HEK293T (cell line): ENCODE measurements at regions not wholly inside any gene's neighbourhood (a gene's known extent, or its start where the extent isn't known, plus 50 kb on each side); places are given as distances from the start of the nearest gene placed in this dataset.

Experiments
- FOXA1 ChIP-seq: fragments of 450-650 bp; IDR thresholded peaks from 2 replicates; pipeline ENCODE4 v1.6.1; 2016; ENCODE audit warnings: mild to moderate bottlenecking
- FOXM1 ChIP-seq: fragments of 450-650 bp; IDR thresholded peaks from 2 replicates; pipeline ENCODE4 v1.6.1; 2017; ENCODE audit warnings: mild to moderate bottlenecking, borderline replicate concordance
- HDGF ChIP-seq: fragments of 450-650 bp; IDR thresholded peaks from 2 replicates; pipeline ENCODE4 v1.6.1; 2017; ENCODE audit warnings: antibody characterized with exemption, borderline replicate concordance
- L3MBTL2 ChIP-seq: fragments of 450-650 bp; conservative IDR thresholded peaks from 2 replicates; pipeline ENCODE4 v1.6.1; 2016; ENCODE audit warnings: mild to moderate bottlenecking
- PKNOX1 ChIP-seq: fragments of 450-650 bp; IDR thresholded peaks from 2 replicates; pipeline ENCODE4 v1.6.1; 2016
- SP1 ChIP-seq: fragments of 450-650 bp; IDR thresholded peaks from 2 replicates; pipeline ENCODE4 v1.6.1; 2017
- TARDBP ChIP-seq: fragments of 450-650 bp; IDR thresholded peaks from 2 replicates; pipeline ENCODE4 v1.6.1; 2016
- ZNF384 ChIP-seq: fragments of 450-650 bp; IDR thresholded peaks from 2 replicates; pipeline ENCODE4 v1.6.1; 2016

GRCh38 chr4:36884151-36884550, 360.4 kb upstream of the NWD2 start:
- no peak for TF ChIP-seq PKNOX1
- TF ChIP-seq SP1, result no peak
- no peak for TF ChIP-seq ZNF384
- no peak for TF ChIP-seq HDGF
- TF ChIP-seq TARDBP, result no peak
- TF ChIP-seq FOXA1, result no peak
- no peak for TF ChIP-seq FOXM1
- no peak for TF ChIP-seq L3MBTL2
